ENCODE measurements at regions not wholly inside any gene's neighbourhood (a gene's known extent, or its start where the extent isn't known, plus 50 kb on each side); places are given as distances from the start of the nearest gene placed in this dataset.
A peak's percentile ranks its signal among the peaks of the same experiment; 100 is the strongest.
"Not testable (repeated sequence)": the region's sequence is repeated elsewhere in the genome, so short reads cannot be mapped to it uniquely, and the experiment has no call there.

DNA sequence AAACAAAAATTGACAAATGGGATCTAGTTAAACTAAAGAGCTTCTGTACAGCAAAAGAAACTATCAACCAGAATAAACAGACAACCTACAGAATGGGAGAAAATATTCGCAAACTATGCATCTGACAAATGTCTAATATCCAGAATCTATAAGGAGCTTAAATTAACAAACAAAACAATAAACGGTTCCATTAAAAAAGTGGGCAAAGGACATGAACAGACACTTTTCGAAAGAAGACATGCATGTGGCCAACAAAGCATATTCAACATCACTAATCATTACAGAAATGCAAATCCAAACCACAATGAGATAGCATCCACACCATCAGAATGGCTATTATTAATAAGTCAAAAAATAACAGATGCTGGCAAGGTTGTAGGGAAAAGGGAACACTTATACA lies 50.5 kb upstream of the MED13L start:
- intact Hi-C loops (cut with DNase I); DNase-seq (ENCODE audit: low spot score): not testable (repeated sequence)

DNA sequence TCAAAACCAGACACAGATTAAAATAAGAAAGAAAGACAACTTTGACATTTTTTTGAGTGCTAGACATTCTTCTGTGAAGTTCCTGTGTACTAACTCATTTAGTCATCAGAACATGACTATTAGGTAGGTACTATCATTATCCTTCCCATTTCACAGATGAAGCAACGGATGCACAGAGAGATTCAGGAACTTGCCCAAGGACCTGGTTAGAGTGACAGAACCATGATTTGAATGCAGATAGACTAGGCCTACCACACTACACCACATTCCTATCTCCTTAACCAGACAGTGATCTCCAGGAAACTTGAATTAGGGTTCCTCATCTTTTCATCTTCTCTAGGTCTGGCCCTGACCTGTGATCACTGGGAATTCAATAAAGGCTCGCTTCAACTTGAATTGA lies 54.4 kb upstream of the MED13L start:
- DNase-seq (ENCODE audit: low spot score), result no peak
- intact Hi-C loops (cut with DNase I), result no loop called here

DNA sequence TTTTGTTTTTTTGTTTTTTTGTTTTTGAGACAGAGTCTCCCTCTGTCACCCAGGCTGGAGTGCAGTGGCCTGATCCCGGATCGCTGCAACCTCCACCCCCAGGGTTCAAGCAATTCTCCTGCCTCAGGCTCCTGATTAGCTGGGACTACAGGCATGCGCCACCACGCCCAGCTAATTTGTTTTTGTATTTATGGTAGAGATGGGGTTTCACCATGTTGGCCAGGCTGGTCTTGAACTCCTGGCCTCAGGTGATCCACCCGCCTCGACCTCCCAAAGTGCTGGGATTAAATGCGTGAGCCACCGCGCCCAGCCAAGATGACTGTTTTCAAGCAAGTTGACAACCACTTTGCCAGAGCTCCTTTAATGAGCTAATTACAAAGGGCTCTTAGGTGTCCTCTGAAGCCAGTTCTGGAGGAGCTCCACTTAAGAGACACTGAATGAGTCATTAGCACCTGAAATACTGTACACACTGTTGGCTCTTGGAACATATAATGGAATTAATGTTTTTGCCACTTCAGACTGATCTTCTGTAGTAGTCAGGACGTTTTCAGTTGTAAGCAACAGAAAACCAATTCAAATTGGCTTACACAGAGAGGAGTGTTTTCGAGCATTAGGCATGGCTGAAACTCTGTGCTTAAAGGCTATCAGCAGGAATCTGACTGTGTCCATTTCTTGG lies 55.4 kb upstream of the MED13L start:
- intact Hi-C loops (cut with DNase I), result no loop called here

DNA sequence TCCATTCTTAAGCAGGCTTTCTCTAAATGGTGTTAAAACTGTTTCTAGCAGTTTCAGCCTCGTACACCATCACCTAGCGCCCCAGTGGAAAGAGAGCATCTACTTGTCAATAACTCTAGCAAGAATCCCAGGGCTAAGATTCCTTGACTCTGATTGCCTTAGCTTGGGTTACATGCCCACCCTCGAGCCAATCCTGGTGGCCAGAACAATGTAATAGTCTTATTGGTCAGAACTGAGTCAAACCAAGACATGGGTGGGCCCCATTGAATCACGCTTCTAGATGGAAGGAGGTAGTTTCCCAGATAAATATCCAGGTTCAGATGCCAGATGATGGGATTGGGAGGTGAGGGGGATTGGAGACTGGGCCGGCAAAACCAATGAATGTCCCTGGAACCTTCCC lies 55.9 kb upstream of the MED13L start:
- DNase-seq (ENCODE audit: low spot score), result no peak
- intact Hi-C loops (cut with DNase I), result no loop called here

More for the DNA sequence above, 55.4 kb upstream of the MED13L start:
- DNase-seq (ENCODE audit: low spot score), result no peak

DNA sequence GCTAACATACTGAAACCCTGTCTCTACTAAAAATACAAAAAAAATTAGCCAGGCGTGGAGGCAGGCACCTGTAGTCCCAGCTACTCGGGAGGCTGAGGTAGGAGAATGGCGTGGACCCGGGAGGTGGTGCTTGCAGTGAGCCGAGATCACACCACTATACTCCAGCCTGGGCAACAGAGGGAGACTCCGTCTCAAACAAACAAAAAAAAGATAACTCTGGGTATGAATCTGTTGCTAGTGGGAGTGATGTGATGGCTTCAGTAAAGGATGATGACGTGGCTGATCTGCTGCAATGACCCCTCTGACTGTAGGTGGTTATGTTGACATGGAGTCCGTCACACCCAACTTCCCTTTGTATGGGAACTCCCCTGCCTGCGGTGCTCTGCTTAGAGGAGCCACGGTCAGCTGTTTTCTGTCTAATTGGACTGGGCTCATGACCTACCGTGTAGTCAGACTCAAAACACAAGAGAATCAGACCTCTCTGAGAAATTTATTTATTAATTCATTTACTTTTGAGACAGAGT lies 59.1 kb upstream of the MED13L start:
- intact Hi-C loops (cut with DNase I), result no loop called here
- DNase-seq (ENCODE audit: low spot score), result no peak

DNA sequence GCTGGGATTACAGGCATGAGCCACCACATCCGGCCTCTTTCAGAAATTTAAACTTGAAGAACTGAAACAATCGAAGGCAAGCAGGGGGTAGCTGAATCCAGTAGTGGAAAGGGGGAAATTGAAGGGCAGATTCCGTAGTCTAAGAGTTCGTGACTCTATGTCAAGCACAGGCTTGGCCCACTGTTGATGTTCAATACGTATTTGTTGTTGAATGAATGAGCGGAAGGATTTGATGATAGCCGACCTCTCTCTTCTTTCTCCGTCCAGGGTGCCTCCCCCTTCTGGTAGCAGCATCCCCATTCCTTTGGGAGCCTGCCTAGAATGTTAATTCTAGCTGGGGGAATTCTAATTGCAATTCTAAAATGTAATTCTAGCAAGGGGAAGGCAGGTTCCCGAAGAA lies 59.8 kb upstream of the MED13L start:
- intact Hi-C loops (cut with DNase I), result no loop called here
- DNase-seq (ENCODE audit: low spot score), result no peak

DNA sequence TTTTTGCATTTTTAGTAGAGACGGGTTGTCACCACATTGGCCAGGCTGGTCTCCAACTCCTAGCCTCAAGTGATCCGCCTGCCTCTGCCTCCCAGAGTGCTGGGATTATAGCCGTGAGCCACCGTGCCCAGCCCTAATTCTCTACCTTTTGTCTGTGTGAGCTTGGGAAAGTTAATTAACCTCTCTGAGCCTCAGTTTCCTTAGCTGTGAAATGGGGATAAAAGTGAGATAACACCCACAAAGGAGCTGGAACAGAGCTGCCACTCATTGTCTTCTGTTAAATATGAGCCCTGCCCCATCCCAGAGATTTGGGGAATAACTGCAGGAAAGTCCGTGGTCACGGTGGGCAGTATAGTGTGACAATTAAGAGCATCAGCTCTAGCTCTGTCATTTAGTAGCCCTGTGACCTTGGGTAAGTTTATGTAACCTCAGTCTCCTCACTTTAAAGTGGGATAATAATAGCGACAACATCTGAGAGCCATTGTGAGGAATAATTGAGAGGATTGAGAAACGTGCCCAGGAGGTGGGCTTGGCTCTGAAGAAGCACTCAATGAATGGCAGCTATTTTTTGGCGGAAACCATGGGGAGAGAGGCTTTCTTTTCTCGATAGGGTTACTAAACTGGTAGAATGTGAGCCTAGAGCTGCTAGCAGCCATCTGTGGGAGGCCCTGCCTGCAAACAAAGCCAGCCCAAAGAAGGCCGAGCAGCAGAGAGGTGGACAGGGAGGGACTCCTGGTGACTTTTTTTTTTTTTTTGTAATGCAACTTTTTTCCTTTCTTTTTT lies 60.8 kb upstream of the MED13L start:
- no peak for DNase-seq (ENCODE audit: low spot score)
- intact Hi-C loops (cut with DNase I), result no loop called here

DNA sequence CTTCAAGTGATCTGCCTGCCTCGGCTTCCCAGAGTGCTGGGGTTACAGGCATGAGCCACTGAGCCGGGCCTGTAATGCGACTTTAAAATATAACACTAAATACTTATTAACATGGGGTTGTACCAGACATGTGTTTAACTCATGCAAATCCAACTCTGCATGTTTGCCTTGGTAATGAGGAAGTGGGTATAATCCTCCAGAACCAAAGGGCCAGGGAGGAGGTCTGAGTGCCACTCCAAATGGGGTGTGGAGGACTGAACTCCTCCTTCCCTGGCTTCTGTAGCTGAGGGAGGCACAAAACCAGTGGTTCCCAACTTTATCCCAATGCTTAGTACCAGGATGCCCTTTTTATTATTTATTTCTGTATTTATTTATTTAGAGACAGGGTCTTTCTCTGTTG lies 61.6 kb upstream of the MED13L start:
- no peak for DNase-seq (ENCODE audit: low spot score)
- intact Hi-C loops (cut with DNase I), result no loop called here

DNA sequence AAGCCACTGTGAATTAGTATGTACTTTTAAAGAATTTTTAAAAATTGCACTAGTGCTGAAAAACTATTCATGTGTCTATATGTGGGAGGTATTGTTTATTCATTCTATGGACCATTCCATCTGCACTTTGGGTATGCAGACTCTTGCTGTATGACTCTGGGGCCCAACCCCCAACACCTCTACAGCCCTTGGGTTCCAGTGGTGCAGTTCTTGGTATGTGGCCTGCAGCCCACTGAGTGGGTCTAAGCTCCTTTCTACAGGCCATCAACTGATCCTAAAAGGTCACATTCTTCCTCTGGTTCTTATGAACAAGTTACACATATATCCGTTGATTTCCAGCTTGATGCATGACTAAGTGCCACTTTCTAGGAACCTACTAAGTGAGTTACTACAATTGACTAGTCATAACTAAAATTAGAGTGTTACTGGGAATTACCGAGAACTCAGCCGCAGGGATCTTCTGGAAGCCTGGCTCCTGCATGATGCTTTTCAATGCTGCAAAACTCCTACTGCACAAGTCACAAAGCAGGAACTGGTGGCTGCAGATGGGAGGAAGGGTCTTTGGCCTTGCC lies 62.4 kb upstream of the MED13L start:
- no peak for DNase-seq (ENCODE audit: low spot score)
- intact Hi-C loops (cut with DNase I), result no loop called here

DNA sequence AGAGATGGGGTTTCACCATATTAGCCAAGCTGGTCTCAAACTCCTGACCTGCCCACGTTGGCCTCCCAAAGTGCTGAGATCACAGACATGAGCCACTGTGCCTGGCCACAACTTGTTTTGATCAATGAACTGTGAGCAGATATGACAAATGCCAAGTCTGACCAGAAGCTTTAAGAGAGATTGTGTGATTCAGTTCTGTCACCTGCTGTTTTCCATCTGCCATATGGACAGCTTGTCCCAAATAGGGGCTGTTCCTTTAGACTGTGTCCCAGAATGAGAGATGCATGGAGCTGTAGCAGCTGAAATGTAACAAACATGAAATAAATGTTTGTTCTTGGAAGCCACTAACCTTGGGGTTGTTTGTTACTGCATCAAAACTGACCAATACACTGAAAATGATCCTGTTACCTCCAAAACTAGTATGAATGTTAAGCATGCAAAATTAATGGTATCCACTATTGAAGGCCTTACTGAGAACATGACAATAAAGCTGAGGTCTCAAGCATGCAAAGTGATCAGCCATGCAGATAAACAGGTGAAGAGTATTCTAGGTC lies 65.9 kb upstream of the MED13L start:
- intact Hi-C loops (cut with DNase I), result no loop called here
- no peak for DNase-seq (ENCODE audit: low spot score)

DNA sequence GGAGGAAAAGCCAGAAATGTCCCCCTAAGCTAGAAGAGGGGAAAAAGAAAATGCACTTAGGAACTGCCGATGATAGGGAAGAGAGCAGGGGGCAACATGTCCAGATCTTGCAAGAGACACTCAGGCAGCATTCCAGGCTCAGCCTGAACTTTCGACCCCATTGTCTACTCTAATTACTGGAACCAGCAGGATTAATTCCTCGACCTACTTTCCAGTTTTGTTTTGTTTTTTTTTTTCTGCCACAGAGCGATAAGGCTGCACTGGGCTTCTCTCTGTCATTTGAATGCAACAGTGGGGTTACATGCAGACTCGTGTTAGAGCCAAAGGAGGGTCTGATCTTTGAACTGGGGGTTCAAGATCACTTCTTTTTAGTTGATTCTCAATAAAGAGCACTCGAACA lies 68.7 kb upstream of the MED13L start:
- DNase-seq (ENCODE audit: low spot score), result no peak
- intact Hi-C loops (cut with DNase I), result no loop called here

DNA sequence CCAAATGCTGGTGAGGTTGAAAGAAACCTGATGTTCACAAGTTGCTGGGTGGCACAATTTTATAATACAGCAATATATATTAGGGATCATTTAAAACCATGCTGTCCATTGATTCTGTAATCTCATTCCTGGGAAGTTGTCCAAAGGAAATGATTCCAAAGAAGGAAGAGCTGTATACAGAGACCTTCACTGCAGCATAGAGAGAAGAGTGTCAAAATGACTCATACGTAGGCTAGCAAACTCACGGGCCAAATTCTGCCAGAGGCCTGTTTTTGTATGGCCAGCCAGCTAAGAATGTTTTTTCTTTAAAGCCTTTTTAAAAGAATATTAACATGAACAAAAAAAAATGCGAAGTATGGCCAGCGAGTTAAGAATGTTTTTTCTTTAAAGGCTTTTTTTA lies 69.2 kb upstream of the MED13L start:
- intact Hi-C loops (cut with DNase I), result no loop called here
- no peak for DNase-seq (ENCODE audit: low spot score)

DNA sequence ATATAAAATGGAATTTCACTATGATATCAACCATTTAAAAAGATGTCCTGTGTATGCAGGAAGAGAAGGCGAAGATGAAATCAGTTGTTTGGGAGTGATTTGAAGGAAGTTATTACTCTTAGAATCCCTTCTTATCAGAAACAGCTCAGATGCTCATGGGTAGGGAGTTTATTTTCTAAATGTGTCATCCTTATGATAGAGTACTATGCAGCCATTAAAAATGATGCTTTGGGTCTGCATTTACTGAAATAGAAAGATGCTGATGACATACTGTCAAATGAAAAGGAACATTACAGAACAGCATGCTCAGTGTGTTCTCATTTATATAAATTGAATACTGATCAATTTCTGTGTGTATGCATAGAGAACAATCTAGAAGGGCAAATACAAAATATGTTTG lies 69.8 kb upstream of the MED13L start:
- intact Hi-C loops (cut with DNase I), result no loop called here
- no peak for DNase-seq (ENCODE audit: low spot score)

DNA sequence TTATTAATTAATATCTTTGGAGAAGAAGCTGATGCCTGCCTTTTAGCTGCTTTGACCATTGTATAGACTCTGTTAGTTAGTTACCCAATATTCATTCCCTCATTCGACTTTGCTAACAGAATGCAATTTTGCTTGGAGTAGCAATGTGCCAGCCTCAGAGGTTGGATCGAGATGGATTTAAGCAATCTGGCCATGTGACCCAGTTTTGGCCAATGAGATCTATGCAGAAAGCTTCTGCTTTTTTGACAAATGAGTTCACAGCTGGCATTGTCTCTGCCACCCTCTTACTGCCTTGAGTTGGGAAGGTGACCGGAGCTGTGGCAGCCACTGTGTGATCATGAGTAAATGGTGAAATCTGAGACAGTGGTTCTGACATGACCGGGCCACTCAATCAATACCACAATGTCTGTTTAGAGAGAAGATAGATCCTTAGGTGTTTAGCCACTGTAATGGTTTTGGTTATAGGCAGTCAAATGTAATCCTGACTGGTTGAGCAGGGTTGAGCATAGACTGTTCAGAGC lies 74.9 kb upstream of the MED13L start:
- intact Hi-C loops (cut with DNase I), result no loop called here
- DNase-seq (ENCODE audit: low spot score), result no peak

DNA sequence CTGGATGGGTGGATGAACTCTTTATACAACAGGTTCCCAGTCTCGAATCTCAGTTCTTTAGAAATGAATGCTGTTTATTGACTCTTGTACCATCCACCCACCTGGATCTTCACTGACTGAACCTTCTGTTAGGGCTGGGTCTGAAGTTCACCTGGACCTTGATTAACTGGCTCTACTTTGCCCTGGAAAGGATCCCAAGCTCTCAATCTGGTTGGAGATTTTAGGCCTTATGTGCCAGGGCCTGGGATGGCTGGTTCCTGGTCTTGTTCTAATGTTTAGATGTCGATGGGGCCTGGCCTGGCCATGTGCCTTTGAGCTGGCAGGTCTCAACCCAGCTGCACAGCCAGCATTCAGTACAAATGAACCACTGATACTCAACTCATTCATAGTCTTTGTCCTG lies 76.5 kb upstream of the MED13L start:
- intact Hi-C loops (cut with DNase I), result no loop called here
- DNase-seq (ENCODE audit: low spot score), result no peak

DNA sequence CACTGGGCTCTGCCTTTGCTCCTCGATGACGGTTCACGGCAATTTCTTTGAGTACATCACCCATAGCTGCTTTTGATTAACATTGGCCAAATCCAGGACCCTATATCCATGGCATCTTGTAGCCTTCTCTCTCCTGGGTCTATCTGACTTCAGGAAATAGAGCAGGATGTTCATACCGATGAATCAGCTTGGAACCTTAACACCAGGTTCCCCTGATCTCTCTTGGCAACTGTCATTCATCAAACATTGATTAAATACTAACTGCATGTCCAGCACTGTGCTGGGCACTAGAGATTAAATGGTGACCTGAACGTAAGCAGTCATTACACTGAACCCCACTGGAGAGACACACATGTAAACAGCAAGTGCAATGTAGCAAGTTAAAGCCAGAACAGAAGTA lies 77.0 kb upstream of the MED13L start:
- intact Hi-C loops (cut with DNase I), result no loop called here
- no peak for DNase-seq (ENCODE audit: low spot score)

DNA sequence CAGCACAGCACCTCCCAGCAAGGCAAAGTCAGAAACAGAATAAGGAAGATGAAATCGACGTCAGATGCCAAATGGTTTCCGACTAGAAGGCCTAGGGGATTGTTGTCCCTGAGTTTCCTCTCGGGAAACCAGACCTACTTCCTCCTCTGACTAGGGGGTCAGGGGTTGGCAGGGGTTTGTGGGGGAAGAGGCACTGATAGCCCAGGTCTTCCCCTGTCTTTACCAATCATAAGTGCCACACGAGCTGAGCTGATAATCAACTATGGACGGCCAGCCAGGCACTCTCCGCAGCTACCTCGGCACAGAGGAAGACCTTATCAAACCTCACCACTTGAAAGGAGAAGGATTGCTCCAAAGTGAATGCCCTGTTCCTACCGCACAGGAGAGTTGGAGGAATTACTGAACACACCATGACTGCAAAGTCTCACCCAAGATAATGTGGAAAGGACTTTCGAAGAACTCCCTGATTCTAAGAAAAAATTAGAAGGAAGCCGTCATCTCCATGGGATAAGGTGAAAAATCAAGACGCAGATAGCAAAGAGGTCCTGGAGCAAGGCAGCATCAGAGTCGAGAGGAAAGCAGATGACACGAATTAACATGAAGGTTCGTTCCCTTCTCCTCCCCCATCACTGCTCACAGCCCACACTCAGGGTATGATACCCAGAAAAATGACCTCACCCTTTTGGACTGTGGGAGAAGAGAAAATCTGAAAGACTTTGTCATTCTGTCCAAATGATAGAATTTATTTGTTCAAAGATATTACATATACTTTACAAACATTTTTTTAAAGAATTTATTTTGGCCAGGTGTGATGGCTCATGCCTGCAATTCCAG lies 77.7 kb upstream of the MED13L start:
- intact Hi-C loops (cut with DNase I), result no loop called here
- DNase-seq (ENCODE audit: low spot score), result no peak

DNA sequence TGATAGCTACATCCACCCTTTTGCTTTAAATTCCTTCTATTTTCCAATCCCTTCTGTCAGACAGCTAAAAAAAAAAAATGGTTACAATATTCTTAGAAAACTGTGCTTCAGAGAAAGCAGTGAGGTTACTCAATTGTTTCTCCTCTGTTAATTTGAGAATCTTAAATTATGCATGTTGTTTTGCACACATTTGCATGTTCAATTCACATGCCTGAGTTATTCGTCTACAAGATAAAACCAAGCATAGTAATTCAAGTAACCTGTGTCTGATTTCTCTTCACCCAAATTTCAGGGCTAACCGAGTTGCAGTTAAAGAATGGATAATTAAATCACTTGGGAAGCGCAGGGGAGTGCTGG lies 81.0 kb upstream of the MED13L start:
- intact Hi-C loops (cut with DNase I), result no loop called here
- no peak for DNase-seq (ENCODE audit: low spot score)

DNA sequence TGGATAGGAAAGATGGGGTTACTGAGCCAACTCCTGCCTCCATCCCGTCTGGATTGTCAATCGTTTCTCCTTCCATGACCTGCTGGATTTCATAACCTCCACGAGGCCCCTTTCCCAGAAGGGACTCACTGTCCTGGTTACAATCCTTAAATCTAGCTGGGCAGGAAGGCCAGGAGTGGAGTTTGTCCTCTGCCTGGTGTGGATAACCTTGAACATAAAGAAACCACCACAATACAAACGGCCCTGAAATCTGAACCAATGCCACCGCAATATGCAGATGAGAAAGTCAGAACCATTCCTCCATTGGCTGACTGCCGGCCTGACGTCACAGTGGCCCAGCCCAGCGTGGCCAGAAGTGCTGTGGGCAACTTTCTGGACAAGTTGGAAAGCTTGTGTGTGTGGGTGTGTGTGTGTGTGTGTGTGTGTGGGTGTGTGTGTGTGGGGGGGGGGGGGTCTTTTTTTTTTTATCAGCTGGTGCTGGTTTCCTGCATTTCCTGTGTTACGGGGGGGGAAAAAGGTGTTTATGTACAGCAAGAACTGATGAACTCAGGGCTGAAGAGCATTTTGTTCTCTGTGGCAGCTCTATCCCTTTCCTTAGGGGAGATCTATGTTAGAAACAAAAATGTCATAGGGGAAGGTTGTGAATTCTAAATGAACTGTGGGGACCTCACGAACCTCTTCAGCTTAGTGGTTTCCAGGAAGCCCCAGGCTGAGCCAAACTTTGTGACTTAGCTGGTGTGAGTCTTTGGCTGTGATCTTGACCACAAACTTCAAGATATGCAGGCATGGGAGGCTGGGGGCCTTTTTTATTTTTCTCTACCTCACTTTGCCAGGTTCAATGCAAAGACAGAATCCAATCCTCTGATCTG lies 81.6 kb upstream of the MED13L start:
- intact Hi-C loops (cut with DNase I), result no loop called here
- DNase-seq (ENCODE audit: low spot score), result peak; percentile 98
